Spleen (tissue), 7 donors: ENCODE measurements at regions not wholly inside any gene's neighbourhood (a gene's known extent, or its start where the extent isn't known, plus 50 kb on each side); places are given as distances from the start of the nearest gene placed in this dataset.

ENCODE experiments used
- POLR2AphosphoS5 ChIP-seq, 3 donors: sonication (generic); formaldehyde crosslinking; IDR thresholded peaks; one replicate each; pipeline ENCODE4 v1.5.1; 2017; ENCODE audit warnings: antibody characterized with exemption in 3 of 3
- TF ChIP-seq, protein P1 (sequence below), 11 experiments: fragments of 200-600 bp in 7 of 11; fragments of 450-650 bp in 4 of 11; sonication (generic) in 4 of 11; IDR thresholded peaks in 8 of 11; conservative IDR thresholded peaks in 3 of 11; 1 replicate in 7 of 11; 2 replicates in 4 of 11; pipeline versions ENCODE4 v1.4.0 to v1.8.0; 2016 to 2021; ENCODE audit warnings: antibody characterized with exemption in 11 of 11, inconsistent platforms in 4 of 11, mild to moderate bottlenecking in 1 of 11
- donor health status: DM: no; HTN: no; CAD: no; lungs with moderate emphysema.
- donor health status: DM: no; HTN: no; CAD: no.
- donor health status: DM: no; HTN: no; CAD: no.

DNA sequence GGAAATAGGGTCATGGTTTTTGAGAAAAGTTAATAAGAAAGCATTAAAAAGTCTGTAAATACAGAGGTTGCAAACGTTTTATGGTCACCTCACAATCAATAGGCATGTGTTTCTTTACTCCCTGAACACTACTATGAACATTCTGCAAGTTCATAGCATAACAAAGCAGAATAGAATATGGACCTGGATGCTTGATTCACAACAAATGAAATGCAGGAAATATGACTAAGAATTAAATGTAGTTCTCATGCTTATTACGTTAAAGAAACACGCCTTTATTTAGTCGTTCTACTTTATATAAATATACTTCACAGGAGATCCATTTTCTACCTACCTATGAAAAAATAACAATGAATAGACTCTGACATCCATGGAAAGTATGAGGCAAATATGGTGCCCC, 344.0 kb downstream of the KCTD12 start:
- TF ChIP-seq, protein P1, sequence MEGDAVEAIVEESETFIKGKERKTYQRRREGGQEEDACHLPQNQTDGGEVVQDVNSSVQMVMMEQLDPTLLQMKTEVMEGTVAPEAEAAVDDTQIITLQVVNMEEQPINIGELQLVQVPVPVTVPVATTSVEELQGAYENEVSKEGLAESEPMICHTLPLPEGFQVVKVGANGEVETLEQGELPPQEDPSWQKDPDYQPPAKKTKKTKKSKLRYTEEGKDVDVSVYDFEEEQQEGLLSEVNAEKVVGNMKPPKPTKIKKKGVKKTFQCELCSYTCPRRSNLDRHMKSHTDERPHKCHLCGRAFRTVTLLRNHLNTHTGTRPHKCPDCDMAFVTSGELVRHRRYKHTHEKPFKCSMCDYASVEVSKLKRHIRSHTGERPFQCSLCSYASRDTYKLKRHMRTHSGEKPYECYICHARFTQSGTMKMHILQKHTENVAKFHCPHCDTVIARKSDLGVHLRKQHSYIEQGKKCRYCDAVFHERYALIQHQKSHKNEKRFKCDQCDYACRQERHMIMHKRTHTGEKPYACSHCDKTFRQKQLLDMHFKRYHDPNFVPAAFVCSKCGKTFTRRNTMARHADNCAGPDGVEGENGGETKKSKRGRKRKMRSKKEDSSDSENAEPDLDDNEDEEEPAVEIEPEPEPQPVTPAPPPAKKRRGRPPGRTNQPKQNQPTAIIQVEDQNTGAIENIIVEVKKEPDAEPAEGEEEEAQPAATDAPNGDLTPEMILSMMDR (IDR thresholded peaks at IDR 0.05 in 8 of 11, conservative IDR thresholded peaks at IDR 0.05 in 3 of 11) = no peak
- TF ChIP-seq POLR2AphosphoS5 (IDR thresholded peaks at IDR 0.05) = no peak
